Neutrophil (primary cell): ENCODE measurements at regions not wholly inside any gene's neighbourhood (a gene's known extent, or its start where the extent isn't known, plus 50 kb on each side); places are given as distances from the start of the nearest gene placed in this dataset.

Experiments used
- H3K27ac ChIP-seq: fragments of 200-600 bp; sonication (generic); 2 replicates; pipeline ENCODE4 v1.5.1; 2016; ENCODE audit warnings: mild to moderate bottlenecking, moderate library complexity
- H3K27me3 ChIP-seq: fragments of 200-600 bp; sonication (generic); 2 replicates; pipeline ENCODE4 v1.6.0; 2016; ENCODE audit warnings: mild to moderate bottlenecking
- H3K36me3 ChIP-seq: fragments of 200-600 bp; sonication (generic); 2 replicates; pipeline ENCODE4 v1.5.1; 2017
- H3K4me1 ChIP-seq, 2 experiments: fragments of 200-600 bp in 1 of 2; sonication (generic) in 1 of 2; 1 replicate in 1 of 2; 2 replicates in 1 of 2; pipeline versions ENCODE4 v1.5.1 to v1.6.1; 2013 to 2016; ENCODE audit warnings: low read depth in 1 of 2, low read length in 1 of 2, mild to moderate bottlenecking in 1 of 2, moderate library complexity in 1 of 2; ENCODE audit not compliant: control insufficient read depth in 1 of 2, insufficient read depth in 1 of 2
- H3K4me3 ChIP-seq, 2 experiments: fragments of 200-600 bp in 1 of 2; sonication (generic) in 1 of 2; 1 replicate in 1 of 2; 2 replicates in 1 of 2; pipeline ENCODE4 v1.5.1; 2013 to 2016; ENCODE audit warnings: low read depth in 1 of 2, low read length in 1 of 2, mild to moderate bottlenecking in 1 of 2, moderate library complexity in 1 of 2
- H3K9me3 ChIP-seq: fragments of 200-600 bp; sonication (generic); 2 replicates; pipeline ENCODE4 v1.5.1; 2016
- CTCF ChIP-seq: fragments of 200-600 bp; sonication (generic); IDR thresholded peaks from 2 replicates; pipeline ENCODE4 v1.5.1; 2016; ENCODE audit warnings: antibody characterized with exemption

GRCh38 chr6:1076531-1077459 is 235.1 kb upstream of the FOXQ1 start:
- Histone ChIP-seq H3K9me3 (no peaks in the 10 kb centered on the region), H3K36me3 (no peaks in the 10 kb centered on the region), H3K4me1 (no peaks in the 10 kb centered on the region), H3K27ac (no peak overlapping the region), H3K4me3 (no peak overlapping the region), H3K27me3 (peaks cover 5% of the 10 kb centered on the region)
- TF ChIP-seq CTCF = no peak

- TF ChIP-seq CTCF = no peak
- no peak overlapping the region for H3K27ac ChIP-seq
- peaks cover 6% of the 10 kb centered on the region for H3K27me3 ChIP-seq
- no peak overlapping the region for H3K4me3 ChIP-seq
- no peaks in the 10 kb centered on the region for H3K36me3 ChIP-seq
- no peaks in the 10 kb centered on the region for H3K9me3 ChIP-seq
- H3K4me1 ChIP-seq = no peaks in the 10 kb centered on the region
Measured at GRCh38 chr6:1075880-1076279, 236.0 kb upstream of the FOXQ1 start.

GRCh38 chr6:1075444-1075843 is 236.5 kb upstream of the FOXQ1 start:
- no peaks in the 10 kb centered on the region for H3K9me3 ChIP-seq
- TF ChIP-seq CTCF = no peak
- peaks cover 11% of the 10 kb centered on the region for H3K27me3 ChIP-seq
- H3K4me1 ChIP-seq = no peaks in the 10 kb centered on the region
- no peak overlapping the region for H3K27ac ChIP-seq
- H3K4me3 ChIP-seq = no peak overlapping the region
- no peaks in the 10 kb centered on the region for H3K36me3 ChIP-seq

GRCh38 chr6:1070085-1070521 is 241.8 kb upstream of the FOXQ1 start:
- Histone ChIP-seq H3K36me3 (no peaks in the 10 kb centered on the region), H3K4me1 (no peaks in the 10 kb centered on the region), H3K27me3 (peaks cover 17% of the 10 kb centered on the region), H3K27ac (no peak overlapping the region), H3K9me3 (no peaks in the 10 kb centered on the region), H3K4me3 (no peak overlapping the region)
- TF ChIP-seq CTCF = no peak

GRCh38 chr6:1068905-1069304 is 243.0 kb upstream of the FOXQ1 start:
- no peak for TF ChIP-seq CTCF
- Histone ChIP-seq H3K36me3 (no peaks in the 10 kb centered on the region), H3K4me3 (no peak overlapping the region), H3K9me3 (no peaks in the 10 kb centered on the region), H3K27me3 (peaks cover 16% of the 10 kb centered on the region), H3K27ac (no peak overlapping the region), H3K4me1 (no peaks in the 10 kb centered on the region)
